Endodermal cell (in vitro differentiated cells): ENCODE measurements at regions not wholly inside any gene's neighbourhood (a gene's known extent, or its start where the extent isn't known, plus 50 kb on each side); places are given as distances from the start of the nearest gene placed in this dataset.

Source experiments
- DNase-seq: peaks from one replicate; pipeline ENCODE4 v3.0.0-alpha.2; 2017
- H3K27ac ChIP-seq: 2 replicates; pipeline ENCODE4 v1.5.1; 2013; ENCODE audit warnings: mild to moderate bottlenecking, low read depth, low read length, moderate library complexity
- H3K27me3 ChIP-seq: 2 replicates; pipeline ENCODE4 v1.6.1; 2013; ENCODE audit warnings: mild to moderate bottlenecking, low read length, moderate library complexity; ENCODE audit not compliant: insufficient read depth, control insufficient read depth, poor library complexity, severe bottlenecking
- H3K36me3 ChIP-seq: 2 replicates; pipeline ENCODE4 v1.7.0; 2013; ENCODE audit warnings: mild to moderate bottlenecking, low read length, moderate library complexity; ENCODE audit not compliant: control insufficient read depth, insufficient read depth
- H3K4me1 ChIP-seq: one replicate; pipeline ENCODE4 v1.7.0; 2013; ENCODE audit warnings: low read length; ENCODE audit not compliant: control insufficient read depth, insufficient read depth
- H3K4me3 ChIP-seq: 2 replicates; pipeline ENCODE4 v1.5.1; 2013; ENCODE audit warnings: mild to moderate bottlenecking, low read length, moderate library complexity
- H3K9ac ChIP-seq: 2 replicates; pipeline ENCODE4 v1.6.1; 2013; ENCODE audit warnings: mild to moderate bottlenecking, low read length, moderate library complexity; ENCODE audit not compliant: poor library complexity, severe bottlenecking; ENCODE audit errors: extremely low read depth
- H3K9me3 ChIP-seq: 2 replicates; pipeline ENCODE4 v1.6.1; 2013; ENCODE audit warnings: mild to moderate bottlenecking, low read length, moderate library complexity; ENCODE audit not compliant: control insufficient read depth
- H3K27ac Mint-ChIP-seq: 2 replicates; pipeline ENCODE4 v1.8.0; 2020; ENCODE audit warnings: mixed read lengths
- H3K27me3 Mint-ChIP-seq: 2 replicates; pipeline ENCODE4 v1.8.0; 2021; ENCODE audit warnings: mild to moderate bottlenecking, mixed read lengths; ENCODE audit not compliant: insufficient read depth
- H3K36me3 Mint-ChIP-seq: 2 replicates; pipeline ENCODE4 v1.8.0; 2020; ENCODE audit warnings: low read depth, mixed read lengths
- H3K4me1 Mint-ChIP-seq: 2 replicates; pipeline ENCODE4 v1.8.0; 2020; ENCODE audit warnings: mixed read lengths
- H3K4me3 Mint-ChIP-seq: 2 replicates; pipeline ENCODE4 v1.8.0; 2020; ENCODE audit warnings: mild to moderate bottlenecking, moderate library complexity, mixed read lengths
- H3K9me3 Mint-ChIP-seq: 2 replicates; pipeline ENCODE4 v1.8.0; 2020; ENCODE audit warnings: mild to moderate bottlenecking, mixed read lengths
- WGBS, 2 experiments: methylation state at CpG; one replicate each; pipeline versions ENCODE4 v1.1.5 to v1.1.7; 2013; ENCODE audit warnings: missing lambda C conversion rate in 2 of 2, mixed read lengths in 1 of 2; ENCODE audit not compliant: insufficient coverage in 1 of 2, insufficient read length in 1 of 2; 5-methylcytosine and 5-hydroxymethylcytosine counted together
- TF ChIP-seq, protein P1 (sequence below): fragments of 200-600 bp; sonication (generic); conservative IDR thresholded peaks from 2 replicates; pipeline ENCODE4 v1.5.0; 2021; ENCODE audit warnings: antibody characterized with exemption, mild to moderate bottlenecking

DNA sequence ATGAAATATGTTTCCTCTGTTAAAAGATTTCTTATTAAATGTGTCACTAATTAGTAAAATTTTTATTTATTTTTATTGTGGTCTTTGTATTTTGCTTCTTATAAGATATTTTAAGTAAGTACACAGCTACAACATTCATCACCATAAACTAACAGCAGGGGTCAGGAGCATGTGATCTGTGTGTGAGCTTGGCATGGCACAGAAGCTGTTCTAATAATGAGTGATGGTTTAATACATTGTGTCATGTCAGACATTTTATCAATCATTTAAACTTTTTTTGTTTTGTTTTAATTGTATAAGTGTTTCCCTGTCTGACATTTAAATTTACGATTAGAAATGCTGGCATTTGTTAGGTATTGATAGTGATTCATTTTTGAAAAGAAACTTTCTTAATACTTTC is 585.4 kb downstream of the DSC3 start:
- WGBS, 2 experiments, result no CpG with 5 or more reads among the region's 1 CpG
- Histone ChIP-seq H3K27me3 (no peaks in the 10 kb centered on the region), H3K36me3 (no peaks in the 10 kb centered on the region), H3K9ac (no peak overlapping the region), H3K9me3 (no peaks in the 10 kb centered on the region), H3K27ac (no peak overlapping the region), H3K4me1 (no peaks in the 10 kb centered on the region), H3K4me3 (no peak overlapping the region)
- Mint-ChIP-seq H3K4me3 (no peak overlapping the region), H3K27me3 (no peaks in the 10 kb centered on the region), H3K9me3 (no peaks in the 10 kb centered on the region), H3K36me3 (no peaks in the 10 kb centered on the region), H3K27ac (no peak overlapping the region), H3K4me1 (no peaks in the 10 kb centered on the region)
- no peak for DNase-seq
- TF ChIP-seq, protein P1, sequence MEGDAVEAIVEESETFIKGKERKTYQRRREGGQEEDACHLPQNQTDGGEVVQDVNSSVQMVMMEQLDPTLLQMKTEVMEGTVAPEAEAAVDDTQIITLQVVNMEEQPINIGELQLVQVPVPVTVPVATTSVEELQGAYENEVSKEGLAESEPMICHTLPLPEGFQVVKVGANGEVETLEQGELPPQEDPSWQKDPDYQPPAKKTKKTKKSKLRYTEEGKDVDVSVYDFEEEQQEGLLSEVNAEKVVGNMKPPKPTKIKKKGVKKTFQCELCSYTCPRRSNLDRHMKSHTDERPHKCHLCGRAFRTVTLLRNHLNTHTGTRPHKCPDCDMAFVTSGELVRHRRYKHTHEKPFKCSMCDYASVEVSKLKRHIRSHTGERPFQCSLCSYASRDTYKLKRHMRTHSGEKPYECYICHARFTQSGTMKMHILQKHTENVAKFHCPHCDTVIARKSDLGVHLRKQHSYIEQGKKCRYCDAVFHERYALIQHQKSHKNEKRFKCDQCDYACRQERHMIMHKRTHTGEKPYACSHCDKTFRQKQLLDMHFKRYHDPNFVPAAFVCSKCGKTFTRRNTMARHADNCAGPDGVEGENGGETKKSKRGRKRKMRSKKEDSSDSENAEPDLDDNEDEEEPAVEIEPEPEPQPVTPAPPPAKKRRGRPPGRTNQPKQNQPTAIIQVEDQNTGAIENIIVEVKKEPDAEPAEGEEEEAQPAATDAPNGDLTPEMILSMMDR, result no peak

DNA sequence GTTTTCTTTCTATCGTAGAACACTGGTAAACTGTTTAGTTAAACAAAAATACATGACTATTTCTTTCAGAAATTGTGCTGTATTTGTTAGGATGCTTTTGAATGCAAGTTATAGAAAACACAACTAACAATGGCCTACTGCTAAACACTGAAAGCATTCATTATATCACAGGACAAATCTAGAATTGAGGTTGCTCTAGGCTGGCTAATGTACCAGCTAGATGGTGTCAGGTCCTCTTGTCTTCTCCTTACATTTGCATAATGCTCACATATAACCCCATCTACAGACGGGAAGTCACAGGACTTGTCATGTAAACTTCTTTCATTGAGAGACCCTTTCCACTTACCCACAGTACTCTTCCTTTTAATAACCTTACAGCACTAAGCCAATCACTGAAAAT is 586.8 kb downstream of the DSC3 start:
- H3K9ac ChIP-seq, result no peak overlapping the region
- Mint-ChIP-seq H3K4me1 (no peaks in the 10 kb centered on the region), H3K27me3 (no peaks in the 10 kb centered on the region), H3K27ac (no peak overlapping the region), H3K4me3 (no peak overlapping the region), H3K36me3 (no peaks in the 10 kb centered on the region), H3K9me3 (no peaks in the 10 kb centered on the region)
- H3K4me3 ChIP-seq, result no peak overlapping the region
- H3K27me3 ChIP-seq, result no peaks in the 10 kb centered on the region
- WGBS, 2 experiments, result 83% methylated on average over 1 of the region's 2 CpGs; no CpG with 5 or more reads in 1 of the 2 experiments
- H3K9me3 ChIP-seq, result no peaks in the 10 kb centered on the region
- no peaks in the 10 kb centered on the region for H3K4me1 ChIP-seq
- no peak for DNase-seq
- H3K27ac ChIP-seq, result no peak overlapping the region
- TF ChIP-seq, protein P1, result no peak
- no peaks in the 10 kb centered on the region for H3K36me3 ChIP-seq

DNA sequence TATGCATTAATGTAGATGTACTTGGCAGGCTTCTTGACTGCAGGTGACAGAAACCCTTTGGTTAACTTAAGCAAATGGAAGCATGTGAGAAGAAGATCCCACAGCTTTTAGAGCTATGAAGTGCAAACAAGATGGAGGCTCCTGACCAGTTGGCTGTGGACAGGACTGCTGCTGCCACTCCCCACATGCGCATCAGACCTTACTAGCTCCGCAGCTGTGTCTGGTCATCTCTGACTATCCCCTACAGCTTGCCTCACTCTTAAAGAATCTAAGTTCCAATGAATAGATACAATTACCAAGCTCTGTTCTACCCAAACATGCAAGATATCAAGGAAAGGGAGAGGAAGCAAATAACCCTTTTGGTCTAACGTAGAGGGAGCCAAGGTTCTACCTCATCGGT is 587.6 kb downstream of the DSC3 start:
- H3K27ac ChIP-seq, result no peak overlapping the region
- H3K27me3 Mint-ChIP-seq, result no peaks in the 10 kb centered on the region

More for the DNA sequence above, 587.6 kb downstream of the DSC3 start:
- Histone ChIP-seq H3K36me3 (no peaks in the 10 kb centered on the region), H3K4me3 (no peak overlapping the region), H3K9me3 (no peaks in the 10 kb centered on the region), H3K9ac (no peak overlapping the region), H3K4me1 (no peaks in the 10 kb centered on the region), H3K27me3 (no peaks in the 10 kb centered on the region)
- Mint-ChIP-seq H3K9me3 (no peaks in the 10 kb centered on the region), H3K4me1 (no peaks in the 10 kb centered on the region), H3K27ac (no peak overlapping the region), H3K4me3 (no peak overlapping the region), H3K36me3 (no peaks in the 10 kb centered on the region)
- 97% methylated on average over 3 of the region's 4 CpGs; no CpG with 5 or more reads in 1 of the 2 experiments for WGBS, 2 experiments
- TF ChIP-seq, protein P1, result no peak
- DNase-seq, result no peak
